ENCODE measurements at regions not wholly inside any gene's neighbourhood (a gene's known extent, or its start where the extent isn't known, plus 50 kb on each side); places are given as distances from the start of the nearest gene placed in this dataset.
"Not testable (repeated sequence)": the region's sequence is repeated elsewhere in the genome, so short reads cannot be mapped to it uniquely, and the experiment has no call there.

GRCh38 chr1:230487773-230488428 lies 61.8 kb upstream of the PGBD5 start:
- no peak for DNase-seq (ENCODE audit: low read depth in 2 of 2)

GRCh38 chr1:230476622-230477003 lies 50.5 kb upstream of the PGBD5 start:
- DNase-seq (ENCODE audit: low read depth in 2 of 2) = no peak

- DNase-seq (ENCODE audit: low read depth in 2 of 2) = not testable (repeated sequence)
These were observed 49.9 kb upstream of the PGBD5 start for GRCh38 chr1:230475856-230476621.
